GM12878 (cell line): ENCODE measurements at regions not wholly inside any gene's neighbourhood (a gene's known extent, or its start where the extent isn't known, plus 50 kb on each side); places are given as distances from the start of the nearest gene placed in this dataset.

ENCODE experiments used
- ATAC-seq: fragments of 200-7000 bp; cut with Tn5 transposase; 3 replicates; pipeline ENCODE4 v1.9.1; 2020; ENCODE audit warnings: mild to moderate bottlenecking, moderate library complexity
- BruUV-seq: library from RNA; stranded (reverse); fragments of 400-500 nt; replicated peaks from 2 replicates; lab custom pipeline; 2021; lab: Mats Ljungman, UMichigan
- CTCF ChIA-PET: fragments of 300-600 bp; sonication (Branson Sonifier 250); formaldehyde crosslinking; extraction: SDS; loops from one replicate; lab custom pipeline; 2021; ENCODE audit warnings: inconsistent platforms; lab: Yijun Ruan, JAX
- POLR2A ChIA-PET: fragments of 350-600 bp; formaldehyde crosslinking; extraction: SDS; loops from one replicate; lab custom pipeline; 2021; ENCODE audit warnings: inconsistent platforms; lab: Charles Lee
- RAD21 ChIA-PET: fragments of 300-600 bp; sonication (Branson Sonifier 250); formaldehyde crosslinking; loops from one replicate; lab custom pipeline; 2023; ENCODE audit warnings: antibody characterized with exemption; ENCODE audit not compliant: unreplicated experiment; lab: Charles Lee
- SMC1A ChIA-PET: fragments of 300-600 bp; sonication (Branson Sonifier 250); formaldehyde crosslinking; loops from one replicate; lab custom pipeline; 2023; ENCODE audit not compliant: unreplicated experiment, uncharacterized antibody; lab: Charles Lee
- DNase-seq: peaks from one replicate; pipeline ENCODE4 v3.0.0-alpha.2; 2011; ENCODE audit warnings: low read depth, low spot score
- FAIRE-seq: peaks from 3 replicates; lab custom pipeline; 2011; peaks lifted over from hg19 to GRCh38; lab: Jason Lieb, UNC
- H2AFZ ChIP-seq: 2 replicates; pipeline ENCODE4 v1.6.0; 2011; ENCODE audit warnings: low read depth, low read length, control low read depth; ENCODE audit not compliant: control insufficient read depth
- H3K27ac ChIP-seq: 2 replicates; pipeline ENCODE4 v1.5.1; 2011; ENCODE audit warnings: control low read depth; ENCODE audit not compliant: control insufficient read depth, insufficient read depth
- H3K27me3 ChIP-seq, 2 experiments: replicated peaks in 1 of 2; 2 replicates each; pipeline versions ENCODE4 v1.6.0 to v1.6.1; 2011; ENCODE audit warnings: low read length in 1 of 2; ENCODE audit not compliant: control insufficient read depth in 2 of 2, insufficient read depth in 2 of 2
- H3K36me3 ChIP-seq, 2 experiments: 2 replicates each; pipeline ENCODE4 v1.5.1; 2011; ENCODE audit warnings: low read length in 1 of 2; ENCODE audit not compliant: control insufficient read depth in 2 of 2, insufficient read depth in 2 of 2
- H3K4me1 ChIP-seq: 2 replicates; pipeline ENCODE4 v1.6.1; 2011; ENCODE audit warnings: mild to moderate bottlenecking, low read length, moderate library complexity, mixed read lengths; ENCODE audit not compliant: control insufficient read depth, insufficient read depth
- H3K4me2 ChIP-seq: 2 replicates; pipeline ENCODE4 v1.6.0; 2011; ENCODE audit warnings: control low read depth; ENCODE audit not compliant: control insufficient read depth, insufficient read depth
- H3K4me3 ChIP-seq: fragments of 200-600 bp; sonication (generic); 2 replicates; pipeline ENCODE4 v1.5.1; 2016
- H3K79me2 ChIP-seq: 2 replicates; pipeline ENCODE4 v1.6.0; 2011; ENCODE audit warnings: low read length; ENCODE audit not compliant: control insufficient read depth, insufficient read depth
- H3K9ac ChIP-seq: 2 replicates; pipeline ENCODE4 v1.8.0; 2011; ENCODE audit warnings: low read length, control low read depth, mixed read lengths; ENCODE audit not compliant: control insufficient read depth, insufficient read depth
- H3K9me3 ChIP-seq: replicated peaks from 3 replicates; pipeline ENCODE4 v1.5.1; 2011; ENCODE audit warnings: mild to moderate bottlenecking, low read length; ENCODE audit not compliant: control insufficient read depth, insufficient read depth
- H4K20me1 ChIP-seq: 2 replicates; pipeline ENCODE4 v1.6.0; 2011; ENCODE audit not compliant: control insufficient read depth, insufficient read depth
- ATF2 ChIP-seq: IDR thresholded peaks from 2 replicates; pipeline ENCODE4 v1.6.1; 2012; ENCODE audit warnings: low read length, inconsistent platforms
- BCLAF1 ChIP-seq: fragments of 450-650 bp; IDR thresholded peaks from 2 replicates; pipeline ENCODE4 v1.6.1; 2017; ENCODE audit warnings: antibody characterized with exemption, mild to moderate bottlenecking, moderate library complexity
- CHD4 ChIP-seq: fragments of 200-600 bp; sonication (generic); IDR thresholded peaks from 2 replicates; pipeline ENCODE4 v1.6.1; 2016; ENCODE audit warnings: mild to moderate bottlenecking
- HDGF ChIP-seq: fragments of 450-650 bp; IDR thresholded peaks from 2 replicates; pipeline ENCODE4 v1.6.1; 2016; ENCODE audit warnings: antibody characterized with exemption
- WGBS: methylation state at CpG from one replicate; pipeline ENCODE4 v1.1.6; 2016; ENCODE audit warnings: low lambda C conversion rate; ENCODE audit not compliant: insufficient replicate concordance, insufficient coverage; ENCODE audit errors: missing lambda C conversion rate; 5-methylcytosine and 5-hydroxymethylcytosine counted together
- in situ Hi-C: fragments of 300-500 bp; cut with MboI; formaldehyde crosslinking; loops from 9 replicates; pipeline ENCODE4 v1.14.3; 2018; ENCODE audit warnings: mixed read lengths
- intact Hi-C: fragments of 100-400 bp; cut with micrococcal nuclease; formaldehyde crosslinking; loops from one replicate; pipeline ENCODE4 v1.14.2; 2022; ENCODE audit not compliant: unreplicated experiment

GRCh38 chr11:87901341-87901740 is 273.9 kb downstream of the RAB38 start:
- in situ Hi-C loops: no loop called here
- ChIA-PET CTCF (no interaction called here), RAD21 (no interaction called here), POLR2A (no interaction called here), SMC1A (no interaction called here)
- no peak overlapping the region for H3K9ac ChIP-seq
- no peak overlapping the region for H3K4me3 ChIP-seq
- no peak for ATAC-seq
- H2AFZ ChIP-seq: no peak overlapping the region
- H3K9me3 ChIP-seq: no peaks in the 10 kb centered on the region
- H3K27me3 ChIP-seq: no peaks in the 10 kb centered on the region
- H4K20me1 ChIP-seq: no peaks in the 10 kb centered on the region
- DNase-seq: no peak
- TF ChIP-seq ATF2 (no peak), HDGF (no peak), BCLAF1 (no peak), CHD4 (no peak)
- no peaks in the 10 kb centered on the region for H3K79me2 ChIP-seq
- intact Hi-C loops: no loop called here
- H3K4me1 ChIP-seq: no peaks in the 10 kb centered on the region
- H3K27ac ChIP-seq: no peak overlapping the region
- 14% methylated on average over 3 of the region's 3 CpGs for WGBS
- no peak for FAIRE-seq
- no peak overlapping the region for H3K4me2 ChIP-seq
- H3K36me3 ChIP-seq: no peaks in the 10 kb centered on the region
- BruUV-seq: no TSS peak
